Stomach (tissue), 8 donors: ENCODE measurements at regions not wholly inside any gene's neighbourhood (a gene's known extent, or its start where the extent isn't known, plus 50 kb on each side); places are given as distances from the start of the nearest gene placed in this dataset.
A peak's percentile ranks its signal among the peaks of the same experiment; 100 is the strongest.

Source experiments
- DNase-seq, 2 donors: peaks; one replicate each; pipeline versions ENCODE4 v3.0.0 to v3.0.0-alpha.2; 2013 to 2019
- H3K27ac ChIP-seq, 5 donors: fragments of 200-600 bp in 4 of 5; sonication (generic) in 4 of 5; one replicate each; pipeline ENCODE4 v1.5.1; 2013 to 2019; ENCODE audit warnings: mild to moderate bottlenecking in 1 of 5, moderate library complexity in 1 of 5
- H3K27me3 ChIP-seq, 3 donors: fragments of 200-600 bp; sonication (generic); one replicate each; pipeline ENCODE4 v1.5.1; 2017 to 2019; ENCODE audit warnings: mixed run types in 1 of 3
- H3K36me3 ChIP-seq, 4 donors: fragments of 200-600 bp; sonication (generic); 1 replicate in 3 of 4; 2 replicates in 1 of 4; pipeline ENCODE4 v1.5.1; 2016 to 2019
- H3K4me1 ChIP-seq, 4 donors: fragments of 200-600 bp; sonication (generic); one replicate each; pipeline ENCODE4 v1.5.1; 2016 to 2019
- H3K4me3 ChIP-seq, 4 donors: fragments of 200-600 bp; sonication (generic) in 3 of 4; one replicate each; pipeline ENCODE4 v1.5.1; 2016 to 2019; ENCODE audit warnings: mild to moderate bottlenecking in 1 of 4
- H3K9me3 ChIP-seq, 4 donors: fragments of 200-600 bp; sonication (generic); one replicate each; pipeline ENCODE4 v1.5.1; 2016 to 2019
- EP300 ChIP-seq: sonication (generic); formaldehyde crosslinking; IDR thresholded peaks from one replicate; pipeline ENCODE4 v1.6.1; 2017; ENCODE audit warnings: antibody characterized with exemption
- POLR2A ChIP-seq, 4 donors: fragments of 450-650 bp; IDR thresholded peaks; one replicate each; pipeline ENCODE4 v1.6.1; 2016; ENCODE audit warnings: antibody characterized with exemption in 4 of 4, control low read depth in 2 of 4, mild to moderate bottlenecking in 1 of 4, moderate library complexity in 1 of 4
- POLR2AphosphoS5 ChIP-seq, 3 donors: sonication (generic); formaldehyde crosslinking; IDR thresholded peaks; one replicate each; pipeline ENCODE4 v1.6.1; 2016; ENCODE audit warnings: antibody characterized with exemption in 3 of 3
- WGBS, 5 donors: extraction: QIAGEN DNeasy Blood & Tissue Kit in 3 of 5; methylation state at CpG; one replicate each; pipeline versions ENCODE4 v1.1.5 to v1.1.7; 2013 to 2018; 5-methylcytosine and 5-hydroxymethylcytosine counted together
- intact Hi-C: fragments of 100-400 bp; cut with DNase I; formaldehyde crosslinking; loops from one replicate; pipeline ENCODE4 v1.15.1; 2023; ENCODE audit warnings: low total_unique reads
- TF ChIP-seq, protein P1 (sequence below), 7 experiments: fragments of 450-650 bp in 4 of 7; fragments of 200-600 bp in 3 of 7; sonication (generic) in 3 of 7; IDR thresholded peaks; one replicate each; pipeline ENCODE4 v1.5.1; 2016 to 2019; ENCODE audit warnings: antibody characterized with exemption in 7 of 7, control low read depth in 2 of 7, mild to moderate bottlenecking in 1 of 7
- donor health status: healthy with polysubstance abuse.
- donor health status: Bipolar disorder and iron deficiency.
- donor health status: healthy.

DNA sequence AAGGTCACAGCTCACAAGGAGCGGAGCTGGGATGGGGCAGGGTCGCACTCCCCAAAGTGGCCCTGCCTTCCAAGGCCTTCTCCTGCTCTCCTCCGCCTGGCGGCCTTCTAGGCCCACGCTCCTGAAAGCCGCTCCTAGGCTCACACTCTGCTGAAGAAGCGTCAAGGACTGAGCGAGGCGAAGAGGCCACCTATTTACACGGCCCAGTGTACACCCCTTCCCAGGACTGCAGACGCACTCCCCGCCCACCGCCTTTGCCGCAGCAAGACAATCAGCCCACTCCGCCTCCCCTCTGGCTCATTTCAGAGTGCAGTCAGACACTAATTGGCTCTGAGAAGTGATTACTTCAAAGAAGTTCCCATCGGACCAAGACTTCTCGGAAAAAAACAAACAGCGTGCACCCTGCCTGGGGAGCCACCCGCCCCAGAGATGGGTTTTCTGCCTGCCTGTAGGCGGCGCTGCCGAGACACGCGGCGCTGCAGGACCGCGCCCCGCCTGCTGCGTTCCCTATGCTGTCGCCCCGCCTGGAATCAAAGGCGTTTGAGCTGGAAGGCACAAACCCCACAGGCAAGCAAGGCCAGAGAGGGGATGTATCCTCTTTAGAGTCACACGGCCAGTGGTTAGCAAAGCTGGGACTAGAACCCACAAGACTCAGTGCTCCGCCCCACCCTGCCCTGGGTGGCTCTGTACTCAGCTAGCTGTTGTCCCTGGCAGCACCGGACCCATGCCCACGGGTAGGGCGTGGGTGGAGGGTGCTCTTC, 414.8 kb downstream of the BUD13 start:
- WGBS, 5 donors: 35 to 61% (median 38%) methylated on average over 16 to 37 of the region's 37 CpGs
- Histone ChIP-seq H3K4me3 (no peak overlapping the region), H3K4me1 (peaks cover 0 to 5% (median 0%) of the 10 kb centered on the region in 4 donors), H3K27ac (no peak overlapping the region), H3K9me3 (no peaks in the 10 kb centered on the region), H3K36me3 (no peaks in the 10 kb centered on the region), H3K27me3 (peaks cover 5 to 50% (median 6%) of the 10 kb centered on the region in 3 donors)
- intact Hi-C loops: no loop called here
- DNase-seq: peak in 1 of 2 donors; percentile 88
- TF ChIP-seq POLR2AphosphoS5 (IDR thresholded peaks at IDR 0.05) (no peak), EP300 (no peak), POLR2A (IDR thresholded peaks at IDR 0.05) (no peak)
- TF ChIP-seq, protein P1, sequence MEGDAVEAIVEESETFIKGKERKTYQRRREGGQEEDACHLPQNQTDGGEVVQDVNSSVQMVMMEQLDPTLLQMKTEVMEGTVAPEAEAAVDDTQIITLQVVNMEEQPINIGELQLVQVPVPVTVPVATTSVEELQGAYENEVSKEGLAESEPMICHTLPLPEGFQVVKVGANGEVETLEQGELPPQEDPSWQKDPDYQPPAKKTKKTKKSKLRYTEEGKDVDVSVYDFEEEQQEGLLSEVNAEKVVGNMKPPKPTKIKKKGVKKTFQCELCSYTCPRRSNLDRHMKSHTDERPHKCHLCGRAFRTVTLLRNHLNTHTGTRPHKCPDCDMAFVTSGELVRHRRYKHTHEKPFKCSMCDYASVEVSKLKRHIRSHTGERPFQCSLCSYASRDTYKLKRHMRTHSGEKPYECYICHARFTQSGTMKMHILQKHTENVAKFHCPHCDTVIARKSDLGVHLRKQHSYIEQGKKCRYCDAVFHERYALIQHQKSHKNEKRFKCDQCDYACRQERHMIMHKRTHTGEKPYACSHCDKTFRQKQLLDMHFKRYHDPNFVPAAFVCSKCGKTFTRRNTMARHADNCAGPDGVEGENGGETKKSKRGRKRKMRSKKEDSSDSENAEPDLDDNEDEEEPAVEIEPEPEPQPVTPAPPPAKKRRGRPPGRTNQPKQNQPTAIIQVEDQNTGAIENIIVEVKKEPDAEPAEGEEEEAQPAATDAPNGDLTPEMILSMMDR (IDR thresholded peaks at IDR 0.05): no peak

DNA sequence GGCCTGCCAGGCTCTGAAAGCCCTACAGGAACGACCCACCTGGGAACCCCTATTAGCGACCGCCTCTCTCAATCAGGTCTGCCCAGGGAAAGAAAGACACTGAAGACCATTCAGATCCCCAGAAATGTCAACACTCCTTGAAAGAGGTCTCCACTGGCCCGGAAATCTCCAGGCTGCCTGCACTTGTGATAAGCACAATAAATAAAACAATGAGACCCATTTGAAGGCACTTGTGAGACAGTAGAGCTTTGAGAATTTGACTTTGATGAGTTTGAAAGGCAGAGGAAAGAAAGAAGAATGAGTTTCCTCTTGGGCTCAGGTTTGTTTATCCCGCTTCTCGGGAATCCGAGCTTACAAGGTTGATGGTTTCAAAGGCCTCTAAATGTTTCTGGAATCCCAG, 416.3 kb downstream of the BUD13 start:
- peaks cover 0 to 5% (median 0%) of the 10 kb centered on the region in 4 donors for H3K4me1 ChIP-seq
- 37 to 52% (median 39%) methylated on average over 7 of the region's 7 CpGs for whole genome bisulfite sequencing, 5 donors
- H3K27me3 ChIP-seq: peaks cover 5 to 47% (median 6%) of the 10 kb centered on the region in 3 donors
- no peaks in the 10 kb centered on the region for H3K9me3 ChIP-seq
- intact Hi-C loops: no loop called here
- H3K27ac ChIP-seq: no peak overlapping the region
- no peak for DNase-seq
- no peaks in the 10 kb centered on the region for H3K36me3 ChIP-seq
- no peak overlapping the region for H3K4me3 ChIP-seq
- TF ChIP-seq, protein P1 (IDR thresholded peaks at IDR 0.05): no peak
- TF ChIP-seq POLR2A (IDR thresholded peaks at IDR 0.05) (no peak), POLR2AphosphoS5 (IDR thresholded peaks at IDR 0.05) (no peak), EP300 (no peak)

DNA sequence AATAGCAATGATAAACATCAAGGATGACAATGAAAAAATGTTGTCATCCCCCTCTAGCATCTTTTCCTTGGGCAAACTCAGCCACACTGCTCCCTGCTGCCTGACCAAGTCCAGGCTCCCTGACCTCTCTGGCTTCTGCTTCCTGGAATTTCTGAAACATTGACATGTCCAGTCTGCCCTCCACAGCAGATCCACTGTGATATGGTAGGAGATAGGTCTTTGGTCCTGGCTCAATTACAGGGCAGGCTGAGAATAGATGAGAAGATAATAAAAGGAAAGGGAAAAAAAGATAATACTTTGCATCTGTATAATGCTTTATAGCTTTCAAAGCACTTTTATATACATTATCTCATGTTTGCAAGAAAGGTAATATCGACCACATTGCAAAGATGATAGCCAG, 417.7 kb downstream of the BUD13 start:
- no peak overlapping the region for H3K4me3 ChIP-seq
- H3K4me1 ChIP-seq: peaks cover 0 to 5% (median 0%) of the 10 kb centered on the region in 4 donors
- H3K27ac ChIP-seq: no peak overlapping the region
- intact Hi-C loops: no loop called here
- no peaks in the 10 kb centered on the region for H3K36me3 ChIP-seq
- peaks cover 5 to 36% (median 6%) of the 10 kb centered on the region in 3 donors for H3K27me3 ChIP-seq
- 64 to 83% (median 74%) methylated on average over 1 of the region's 1 CpG for WGBS, 5 donors
- no peak for DNase-seq
- H3K9me3 ChIP-seq: no peaks in the 10 kb centered on the region
- no peak for TF ChIP-seq EP300
- no peak for TF ChIP-seq POLR2A (IDR thresholded peaks at IDR 0.05)
- TF ChIP-seq, protein P1 (IDR thresholded peaks at IDR 0.05): no peak
- TF ChIP-seq POLR2AphosphoS5 (IDR thresholded peaks at IDR 0.05): no peak

DNA sequence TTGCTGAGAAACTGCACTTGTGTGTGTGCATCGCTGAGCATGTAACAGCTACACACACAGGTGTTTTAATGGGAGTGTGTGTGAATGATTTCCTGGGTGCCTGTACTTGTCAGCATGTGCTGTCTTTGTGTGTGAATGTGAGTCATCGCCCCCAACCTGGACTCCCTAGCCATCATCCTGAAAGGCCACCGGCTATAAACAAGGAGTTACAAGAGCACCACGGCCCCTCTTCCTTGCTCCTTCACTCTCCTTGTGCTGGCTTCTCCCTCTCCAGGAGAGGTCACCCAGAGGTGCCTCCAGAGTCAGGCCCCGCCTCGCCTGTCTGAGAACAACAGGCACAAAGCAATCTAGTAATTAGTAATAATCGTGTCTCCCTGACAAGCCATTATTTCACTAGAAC, 419.2 kb downstream of the BUD13 start:
- Histone ChIP-seq H3K27me3 (peaks cover 5 to 27% (median 6%) of the 10 kb centered on the region in 3 donors), H3K27ac (no peak overlapping the region), H3K36me3 (no peaks in the 10 kb centered on the region), H3K4me1 (peaks cover 0 to 5% (median 0%) of the 10 kb centered on the region in 4 donors), H3K4me3 (no peak overlapping the region), H3K9me3 (no peaks in the 10 kb centered on the region)
- WGBS, 5 donors: 45 to 59% (median 50%) methylated on average over 7 of the region's 7 CpGs
- DNase-seq: peak in 1 of 2 donors; percentile 16
- intact Hi-C loops: no loop called here
- TF ChIP-seq, protein P1 (IDR thresholded peaks at IDR 0.05): no peak
